Endothelial cell of umbilical vein (primary cell): ENCODE measurements at regions not wholly inside any gene's neighbourhood (a gene's known extent, or its start where the extent isn't known, plus 50 kb on each side); places are given as distances from the start of the nearest gene placed in this dataset.

Experiments used
- BruUV-seq: library from RNA; stranded (reverse); fragments of 400-500 nt; replicated peaks from 2 replicates; lab custom pipeline; 2021; lab: Mats Ljungman, UMichigan
- CTCF ChIA-PET: fragments of 300-600, 350-600 bp; sonication (Branson Sonifier 250); formaldehyde crosslinking; loops from one replicate; lab custom pipeline; 2021; ENCODE audit warnings: antibody characterized with exemption, inconsistent platforms; lab: Charles Lee
- POLR2A ChIA-PET: fragments of 300-600, 350-600 bp; sonication (Branson Sonifier 250); formaldehyde crosslinking; loops from one replicate; lab custom pipeline; 2021; ENCODE audit warnings: antibody characterized with exemption, inconsistent platforms; lab: Charles Lee
- DNase-seq: peaks from one replicate; pipeline ENCODE4 v3.0.0-alpha.2; 2011; ENCODE audit warnings: low read depth, low spot score
- FAIRE-seq: peaks from 2 replicates; lab custom pipeline; 2011; peaks lifted over from hg19 to GRCh38; lab: Jason Lieb, UNC
- H2AFZ ChIP-seq: 2 replicates; pipeline ENCODE4 v1.6.0; 2012; ENCODE audit warnings: low read depth, low read length, control low read depth, inconsistent platforms
- H3K27ac ChIP-seq: 2 replicates; pipeline ENCODE4 v1.5.1; 2011; ENCODE audit warnings: low read depth, mild to moderate bottlenecking, control low read depth, low read length, moderate library complexity; ENCODE audit not compliant: insufficient read depth
- H3K27me3 ChIP-seq, 2 experiments: 2 replicates each; pipeline versions ENCODE4 v1.6.0 to v1.6.1; 2011; ENCODE audit warnings: low read length in 2 of 2, mixed read lengths in 1 of 2; ENCODE audit not compliant: control insufficient read depth in 2 of 2, insufficient read depth in 2 of 2
- H3K36me3 ChIP-seq, 2 experiments: 2 replicates in 1 of 2; 3 replicates in 1 of 2; pipeline ENCODE4 v1.5.1; 2011; ENCODE audit warnings: low read length in 2 of 2, mild to moderate bottlenecking in 1 of 2, moderate library complexity in 1 of 2; ENCODE audit not compliant: control insufficient read depth in 2 of 2, insufficient read depth in 2 of 2; ENCODE audit errors: extremely low read depth in 1 of 2
- H3K4me1 ChIP-seq: 3 replicates; pipeline ENCODE4 v1.5.1; 2011; ENCODE audit warnings: mild to moderate bottlenecking, low read length; ENCODE audit not compliant: control insufficient read depth, insufficient read depth; ENCODE audit errors: extremely low read depth
- H3K4me2 ChIP-seq: 2 replicates; pipeline ENCODE4 v1.6.1; 2011; ENCODE audit warnings: low read length, control low read depth, mixed read lengths; ENCODE audit not compliant: insufficient read depth
- H3K4me3 ChIP-seq, 3 experiments: fragments of 200-600 bp in 1 of 3; sonication (generic), shearing (Covaris generic) in 1 of 3; replicated peaks in 1 of 3; 2 replicates each; pipeline ENCODE4 v1.5.1; 2011 to 2016; ENCODE audit warnings: control low read depth in 3 of 3, low read length in 3 of 3, mild to moderate bottlenecking in 2 of 3, inconsistent platforms in 1 of 3, low read depth in 1 of 3, moderate library complexity in 1 of 3; ENCODE audit not compliant: insufficient read depth in 1 of 3
- H3K79me2 ChIP-seq: 2 replicates; pipeline ENCODE4 v1.6.0; 2012; ENCODE audit warnings: low read length, inconsistent platforms; ENCODE audit not compliant: control insufficient read depth, insufficient read depth
- H3K9ac ChIP-seq: replicated peaks from 2 replicates; pipeline ENCODE3; 2011; ENCODE audit warnings: low read length, control low read depth; ENCODE audit not compliant: insufficient read depth; ENCODE audit errors: extremely low read depth
- H3K9me1 ChIP-seq: replicated peaks from 3 replicates; pipeline ENCODE4 v1.6.0; 2011; ENCODE audit warnings: mild to moderate bottlenecking, low read length; ENCODE audit not compliant: control insufficient read depth, insufficient read depth; ENCODE audit errors: extremely low read depth
- H3K9me3 ChIP-seq: replicated peaks from 2 replicates; pipeline ENCODE4 v1.5.1; 2012; ENCODE audit warnings: low read length, inconsistent platforms; ENCODE audit not compliant: control insufficient read depth, insufficient read depth
- H4K20me1 ChIP-seq: replicated peaks from 2 replicates; pipeline ENCODE3; 2011; ENCODE audit warnings: mild to moderate bottlenecking, low read length; ENCODE audit not compliant: control insufficient read depth, insufficient read depth; ENCODE audit errors: extremely low read depth
- CTCF ChIP-seq, 2 donors: IDR thresholded peaks; 1 replicate in 1 of 2; 2 replicates in 1 of 2; pipeline ENCODE4 v1.5.1; 2011; ENCODE audit warnings: low read length in 2 of 2, mild to moderate bottlenecking in 2 of 2, moderate library complexity in 2 of 2, control low read depth in 1 of 2, inconsistent platforms in 1 of 2, low read depth in 1 of 2; ENCODE audit not compliant: insufficient read depth in 1 of 2; ENCODE audit errors: extremely low read depth in 1 of 2
- EZH2 ChIP-seq: IDR thresholded peaks from 2 replicates; pipeline ENCODE4 v1.6.1; 2012; ENCODE audit warnings: borderline replicate concordance, low read depth, mild to moderate bottlenecking, moderate library complexity, low read length, inconsistent platforms; ENCODE audit not compliant: severe bottlenecking
- FOS ChIP-seq: IDR thresholded peaks from 2 replicates; pipeline ENCODE4 v1.6.1; 2011; ENCODE audit warnings: mild to moderate bottlenecking, low read length, moderate library complexity, borderline replicate concordance; ENCODE audit not compliant: insufficient read depth
- GATA2 ChIP-seq: IDR thresholded peaks from 2 replicates; pipeline ENCODE4 v1.7.0; 2011; ENCODE audit warnings: low read depth, mild to moderate bottlenecking, moderate library complexity, mixed read lengths, low read length; ENCODE audit not compliant: insufficient read length, insufficient read depth
- JUN ChIP-seq: IDR thresholded peaks from 2 replicates; pipeline ENCODE4 v1.6.1; 2011; ENCODE audit warnings: borderline replicate concordance, low read depth; ENCODE audit not compliant: insufficient read length, insufficient read depth
- MAX ChIP-seq: IDR thresholded peaks from 2 replicates; pipeline ENCODE4 v1.6.1; 2011; ENCODE audit not compliant: insufficient read depth, insufficient read length
- MYC ChIP-seq: IDR thresholded peaks from one replicate; pipeline ENCODE4 v1.6.1; 2011; ENCODE audit warnings: mild to moderate bottlenecking, low read depth, low read length
- POLR2A ChIP-seq: IDR thresholded peaks from 2 replicates; pipeline ENCODE4 v1.6.1; 2012; ENCODE audit warnings: low read depth, mild to moderate bottlenecking, control low read depth, low read length
- POLR2AphosphoS5 ChIP-seq: IDR thresholded peaks from 2 replicates; pipeline ENCODE4 v1.6.1; 2012; ENCODE audit warnings: low read depth, mild to moderate bottlenecking, control low read depth, low read length, moderate library complexity; ENCODE audit not compliant: insufficient read depth
- dilution Hi-C: fragments of 300-500 bp; cut with MboI; formaldehyde crosslinking; loops from one replicate; pipeline ENCODE4 v1.15.0; 2019; ENCODE audit warnings: low sequenced_read_pairs; ENCODE audit not compliant: extremely low pct_ligation_motif_present
- intact Hi-C: fragments of 100-400 bp; cut with micrococcal nuclease; formaldehyde crosslinking; loops from one replicate; pipeline ENCODE4 v1.10.0; 2022

- H3K4me1 ChIP-seq: no peaks in the 10 kb centered on the region
- H4K20me1 ChIP-seq: no peaks in the 10 kb centered on the region
- TF ChIP-seq MYC (no peak), FOS (no peak), EZH2 (no peak), MAX (no peak), CTCF (IDR thresholded peaks at IDR 0.05; ENCODE audit: extremely low read depth in 1 of 2, insufficient read depth in 1 of 2, low read depth in 1 of 2, low read length in 2 of 2) (no peak), JUN (no peak), POLR2AphosphoS5 (no peak), POLR2A (no peak), GATA2 (no peak)
- no peak for FAIRE-seq
- peaks cover 2% of the 10 kb centered on the region for H3K9me3 ChIP-seq
- no peak overlapping the region for H3K27ac ChIP-seq
- H3K36me3 ChIP-seq: no peaks in the 10 kb centered on the region
- H3K79me2 ChIP-seq: no peaks in the 10 kb centered on the region
- no peak overlapping the region for H3K4me3 ChIP-seq
- no peak overlapping the region for H3K9ac ChIP-seq
- BruUV-seq: no TSS peak
- H3K9me1 ChIP-seq: no peaks in the 10 kb centered on the region
- no peak for DNase-seq
- no peaks in the 10 kb centered on the region for H3K27me3 ChIP-seq
- POLR2A ChIA-PET: no interaction called here
- CTCF ChIA-PET: interaction anchor here (1.2 kb wide), 1 partner anchor 10 kb away, joined by 3 read pairs; no protein-coding TSS in a partner anchor
- intact Hi-C loops (no loop called here), dilution Hi-C loops (no loop called here)
- no peak overlapping the region for H2AFZ ChIP-seq
- no peak overlapping the region for H3K4me2 ChIP-seq
These were observed 304.3 kb upstream of the PLD5 start for GRCh38 chr1:242828828-242829227.
